KMS-11 (cell line): ENCODE measurements at regions not wholly inside any gene's neighbourhood (a gene's known extent, or its start where the extent isn't known, plus 50 kb on each side); places are given as distances from the start of the nearest gene placed in this dataset.

Experiments used
- H2AFZ ChIP-seq: fragments of 200-600 bp; sonication (generic); 2 replicates; pipeline ENCODE4 v1.6.1; 2016; ENCODE audit warnings: antibody characterized with exemption, mixed run types, low read depth
- H3K27ac ChIP-seq: fragments of 200-600 bp; sonication (generic); 2 replicates; pipeline ENCODE4 v1.6.1; 2016; ENCODE audit warnings: mild to moderate bottlenecking, mixed run types
- H3K27me3 ChIP-seq: fragments of 200-600 bp; sonication (generic); 2 replicates; pipeline ENCODE4 v1.6.1; 2017; ENCODE audit warnings: mild to moderate bottlenecking, low read depth, mixed run types, moderate library complexity; ENCODE audit not compliant: insufficient read depth
- H3K36me3 ChIP-seq: fragments of 200-600 bp; sonication (generic); 2 replicates; pipeline ENCODE4 v1.6.1; 2017; ENCODE audit warnings: mild to moderate bottlenecking, mixed run types; ENCODE audit not compliant: insufficient read depth
- H3K4me1 ChIP-seq: fragments of 200-600 bp; sonication (generic); 2 replicates; pipeline ENCODE4 v1.6.1; 2016; ENCODE audit warnings: mild to moderate bottlenecking, low read depth, mixed run types; ENCODE audit not compliant: poor library complexity, severe bottlenecking
- H3K4me2 ChIP-seq: fragments of 200-600 bp; sonication (generic); 2 replicates; pipeline ENCODE4 v1.7.0; 2016; ENCODE audit warnings: mild to moderate bottlenecking, mixed run types
- H3K4me3 ChIP-seq: fragments of 200-600 bp; sonication (generic); IDR thresholded peaks from 2 replicates; pipeline ENCODE4 v1.6.1; 2017; ENCODE audit warnings: low read depth, low read length, mixed read lengths; ENCODE audit not compliant: insufficient read depth
- H3K79me2 ChIP-seq: fragments of 200-600 bp; sonication (generic); 2 replicates; pipeline ENCODE4 v1.6.1; 2016; ENCODE audit warnings: low read depth, mixed run types; ENCODE audit not compliant: insufficient read depth
- H3K9ac ChIP-seq: fragments of 200-600 bp; sonication (generic); 2 replicates; pipeline ENCODE4 v1.6.1; 2016; ENCODE audit warnings: mild to moderate bottlenecking, mixed run types
- H4K20me1 ChIP-seq: fragments of 200-600 bp; sonication (generic); 2 replicates; pipeline ENCODE4 v1.6.1; 2016; ENCODE audit warnings: mild to moderate bottlenecking, mixed run types; ENCODE audit not compliant: insufficient read depth
- TF ChIP-seq, protein P1 (sequence below): fragments of 200-600 bp; sonication (generic); conservative IDR thresholded peaks from 2 replicates; pipeline ENCODE4 v1.6.1; 2017; ENCODE audit warnings: low read depth, mild to moderate bottlenecking, antibody characterized with exemption, low read length, moderate library complexity, mixed read lengths

DNA sequence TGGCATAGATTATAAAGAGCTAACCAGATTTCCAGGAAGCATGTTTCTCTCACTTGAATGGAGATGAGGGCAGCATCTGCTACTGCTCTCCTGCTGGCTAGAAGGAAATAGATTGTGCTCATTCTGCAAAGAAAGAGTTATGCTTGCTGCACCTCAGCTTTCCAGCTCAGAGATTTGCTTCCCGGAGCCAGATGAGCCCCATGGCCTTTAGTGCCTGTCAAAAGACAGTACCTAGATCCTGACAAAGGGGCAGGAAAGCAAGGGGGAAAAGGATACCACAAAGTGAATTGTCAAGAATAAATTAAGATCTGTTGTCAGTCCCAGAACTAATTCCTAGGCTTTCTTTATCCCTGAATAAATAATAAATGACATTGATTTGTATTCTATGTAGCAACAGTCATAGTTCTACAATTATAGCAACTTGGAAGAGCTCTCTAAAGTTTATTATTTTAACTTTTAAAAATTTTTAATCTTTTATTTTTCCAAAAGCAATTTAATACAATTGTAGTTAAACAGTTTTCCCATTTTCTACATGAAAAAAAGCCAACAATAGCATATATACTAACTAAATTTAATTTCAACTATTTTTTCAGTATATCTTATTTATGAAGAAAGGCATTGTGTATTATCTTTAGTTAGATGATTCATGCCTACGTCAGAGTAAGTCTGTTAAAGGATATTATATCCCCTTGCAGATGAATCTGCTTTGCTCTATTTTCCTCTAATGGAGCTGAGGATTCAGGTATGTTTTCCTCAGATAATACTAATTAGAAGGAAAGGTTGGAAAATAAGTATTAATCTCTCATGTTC lies 306.1 kb upstream of the DDI1 start:
- Histone ChIP-seq H3K27me3 (no peaks in the 10 kb centered on the region), H4K20me1 (no peaks in the 10 kb centered on the region), H3K4me1 (no peaks in the 10 kb centered on the region), H3K9ac (no peak overlapping the region), H3K27ac (no peak overlapping the region), H3K79me2 (no peaks in the 10 kb centered on the region), H3K4me3 (no peak overlapping the region), H2AFZ (no peak overlapping the region), H3K4me2 (no peak overlapping the region), H3K36me3 (no peaks in the 10 kb centered on the region)
- TF ChIP-seq, protein P1, sequence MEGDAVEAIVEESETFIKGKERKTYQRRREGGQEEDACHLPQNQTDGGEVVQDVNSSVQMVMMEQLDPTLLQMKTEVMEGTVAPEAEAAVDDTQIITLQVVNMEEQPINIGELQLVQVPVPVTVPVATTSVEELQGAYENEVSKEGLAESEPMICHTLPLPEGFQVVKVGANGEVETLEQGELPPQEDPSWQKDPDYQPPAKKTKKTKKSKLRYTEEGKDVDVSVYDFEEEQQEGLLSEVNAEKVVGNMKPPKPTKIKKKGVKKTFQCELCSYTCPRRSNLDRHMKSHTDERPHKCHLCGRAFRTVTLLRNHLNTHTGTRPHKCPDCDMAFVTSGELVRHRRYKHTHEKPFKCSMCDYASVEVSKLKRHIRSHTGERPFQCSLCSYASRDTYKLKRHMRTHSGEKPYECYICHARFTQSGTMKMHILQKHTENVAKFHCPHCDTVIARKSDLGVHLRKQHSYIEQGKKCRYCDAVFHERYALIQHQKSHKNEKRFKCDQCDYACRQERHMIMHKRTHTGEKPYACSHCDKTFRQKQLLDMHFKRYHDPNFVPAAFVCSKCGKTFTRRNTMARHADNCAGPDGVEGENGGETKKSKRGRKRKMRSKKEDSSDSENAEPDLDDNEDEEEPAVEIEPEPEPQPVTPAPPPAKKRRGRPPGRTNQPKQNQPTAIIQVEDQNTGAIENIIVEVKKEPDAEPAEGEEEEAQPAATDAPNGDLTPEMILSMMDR: no peak

DNA sequence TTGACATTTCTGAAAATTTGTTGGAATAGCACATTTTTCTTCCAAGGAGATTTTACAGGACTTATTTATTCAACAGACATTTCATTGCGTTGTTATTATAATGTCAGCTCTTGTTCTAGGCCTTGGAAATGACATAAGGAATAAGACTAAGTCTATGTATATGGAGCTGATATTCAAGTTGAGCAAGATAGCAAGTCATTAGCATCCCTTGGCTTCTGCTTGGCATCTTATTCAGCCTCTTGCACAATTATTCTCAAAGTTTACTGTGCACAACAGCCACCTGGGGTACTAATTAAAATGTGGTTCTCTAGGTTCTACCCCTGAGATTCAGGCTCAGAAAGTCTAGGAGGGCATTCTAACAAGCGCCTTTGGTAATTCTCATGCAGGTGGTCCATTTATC lies 304.8 kb upstream of the DDI1 start:
- H4K20me1 ChIP-seq: no peaks in the 10 kb centered on the region
- TF ChIP-seq, protein P1: no peak
- no peak overlapping the region for H3K4me3 ChIP-seq
- no peak overlapping the region for H2AFZ ChIP-seq
- no peak overlapping the region for H3K27ac ChIP-seq
- no peaks in the 10 kb centered on the region for H3K36me3 ChIP-seq
- no peaks in the 10 kb centered on the region for H3K79me2 ChIP-seq
- no peak overlapping the region for H3K4me2 ChIP-seq
- no peaks in the 10 kb centered on the region for H3K27me3 ChIP-seq
- H3K4me1 ChIP-seq: no peaks in the 10 kb centered on the region
- H3K9ac ChIP-seq: no peak overlapping the region

DNA sequence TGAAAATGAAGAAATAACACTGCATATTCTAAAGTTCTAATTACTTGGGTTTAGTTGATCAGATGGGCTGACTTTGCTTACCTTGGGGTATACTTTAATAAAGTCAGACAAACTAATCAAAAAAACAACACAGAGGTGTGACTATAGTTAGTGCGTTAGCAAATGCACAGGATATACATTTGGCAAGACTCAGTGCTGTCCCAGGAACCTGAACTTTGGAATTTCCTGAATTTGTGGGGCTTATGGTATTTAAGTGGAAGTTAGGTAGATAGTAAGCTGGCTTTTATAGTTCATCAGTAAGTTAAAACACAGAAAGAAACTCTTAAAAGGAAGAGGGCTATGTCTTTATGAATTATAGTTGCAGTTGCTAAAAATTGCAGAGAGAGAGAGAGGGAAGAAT lies 302.6 kb upstream of the DDI1 start:
- no peak overlapping the region for H2AFZ ChIP-seq
- no peak overlapping the region for H3K9ac ChIP-seq
- TF ChIP-seq, protein P1: no peak
- H3K79me2 ChIP-seq: no peaks in the 10 kb centered on the region
- no peaks in the 10 kb centered on the region for H4K20me1 ChIP-seq
- no peak overlapping the region for H3K27ac ChIP-seq
- H3K4me3 ChIP-seq: no peak overlapping the region
- H3K4me1 ChIP-seq: no peaks in the 10 kb centered on the region
- no peaks in the 10 kb centered on the region for H3K27me3 ChIP-seq
- no peak overlapping the region for H3K4me2 ChIP-seq
- H3K36me3 ChIP-seq: no peaks in the 10 kb centered on the region

DNA sequence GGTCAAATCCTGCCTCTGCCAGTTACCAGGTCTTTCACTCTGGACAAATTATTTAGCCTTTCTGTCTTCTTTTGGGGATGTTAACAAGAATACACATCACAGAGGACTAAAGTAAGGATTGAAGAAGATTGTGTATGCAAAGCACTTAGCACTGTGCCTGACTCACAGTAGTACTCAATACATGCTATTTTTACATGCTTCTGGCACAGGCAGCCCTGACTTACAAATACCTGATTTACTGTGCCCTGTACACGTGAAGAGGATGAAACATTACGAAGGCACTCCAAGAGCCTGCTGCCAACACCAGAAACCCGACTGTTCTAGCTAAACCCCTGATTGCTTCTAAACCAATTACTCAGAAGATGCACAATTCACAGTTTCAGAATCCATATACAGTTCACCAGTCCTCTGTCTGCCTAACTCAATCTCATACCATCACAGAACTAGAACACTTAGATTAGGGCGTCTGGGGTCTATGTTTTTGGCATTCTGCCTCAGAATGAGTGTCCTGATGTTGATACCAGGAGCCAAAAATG lies 300.9 kb upstream of the DDI1 start:
- no peak overlapping the region for H3K27ac ChIP-seq
- H3K4me2 ChIP-seq: no peak overlapping the region
- H3K9ac ChIP-seq: no peak overlapping the region
- H3K36me3 ChIP-seq: no peaks in the 10 kb centered on the region
- no peaks in the 10 kb centered on the region for H4K20me1 ChIP-seq
- H3K4me1 ChIP-seq: no peaks in the 10 kb centered on the region
- no peaks in the 10 kb centered on the region for H3K79me2 ChIP-seq
- TF ChIP-seq, protein P1: no peak
- H3K4me3 ChIP-seq: no peak overlapping the region
- no peaks in the 10 kb centered on the region for H3K27me3 ChIP-seq
- H2AFZ ChIP-seq: no peak overlapping the region
